Neuronal stem cell (in vitro differentiated cells): ENCODE measurements at regions not wholly inside any gene's neighbourhood (a gene's known extent, or its start where the extent isn't known, plus 50 kb on each side); places are given as distances from the start of the nearest gene placed in this dataset.
A peak's percentile ranks its signal among the peaks of the same experiment; 100 is the strongest.

Source experiments
- DNase-seq: peaks from one replicate; pipeline ENCODE4 v3.0.0-alpha.2; 2013; ENCODE audit warnings: low spot score
- H2AFZ ChIP-seq: one replicate; pipeline ENCODE4 v1.6.1; 2013; ENCODE audit warnings: mild to moderate bottlenecking, low read length, inconsistent platforms
- H2AK5ac ChIP-seq: 2 replicates; pipeline ENCODE4 v1.6.1; 2013; ENCODE audit warnings: low read depth, mild to moderate bottlenecking, inconsistent platforms, low read length, moderate library complexity, mixed read lengths
- H2BK120ac ChIP-seq: 2 replicates; pipeline ENCODE4 v1.6.1; 2013; ENCODE audit warnings: low read depth, mild to moderate bottlenecking, inconsistent platforms, low read length, moderate library complexity, mixed read lengths
- H2BK12ac ChIP-seq: one replicate; pipeline ENCODE4 v1.6.1; 2013; ENCODE audit warnings: low read length, inconsistent platforms
- H2BK15ac ChIP-seq: 2 replicates; pipeline ENCODE4 v1.6.1; 2013; ENCODE audit warnings: mild to moderate bottlenecking, low read length, inconsistent platforms, mixed read lengths
- H2BK5ac ChIP-seq: one replicate; pipeline ENCODE4 v1.6.1; 2013; ENCODE audit warnings: inconsistent platforms, mild to moderate bottlenecking, low read length, moderate library complexity
- H3K14ac ChIP-seq: one replicate; pipeline ENCODE4 v1.6.1; 2013; ENCODE audit warnings: low read length, inconsistent platforms
- H3K18ac ChIP-seq: 2 replicates; pipeline ENCODE4 v1.6.1; 2013; ENCODE audit warnings: low read length, inconsistent platforms
- H3K23ac ChIP-seq: 2 replicates; pipeline ENCODE4 v1.6.1; 2013; ENCODE audit warnings: low read depth, mild to moderate bottlenecking, mixed read lengths, low read length, inconsistent platforms; ENCODE audit not compliant: poor library complexity
- H3K27ac ChIP-seq: replicated peaks from 3 replicates; pipeline ENCODE4 v1.5.1; 2013; ENCODE audit warnings: low read length, inconsistent platforms
- H3K27me3 ChIP-seq, 3 experiments: 2 replicates each; pipeline ENCODE4 v1.6.1; 2013; ENCODE audit warnings: low read length in 3 of 3, mild to moderate bottlenecking in 2 of 3, inconsistent platforms in 1 of 3, low read depth in 1 of 3, mixed read lengths in 1 of 3, moderate library complexity in 1 of 3; ENCODE audit not compliant: control insufficient read depth in 3 of 3, insufficient read depth in 3 of 3
- H3K36me3 ChIP-seq, 2 donors: replicated peaks in 1 of 2; 2 replicates each; pipeline ENCODE4 v1.6.1; 2013; ENCODE audit warnings: low read length in 2 of 2; ENCODE audit not compliant: control insufficient read depth in 2 of 2, insufficient read depth in 2 of 2
- H3K4ac ChIP-seq: 2 replicates; pipeline ENCODE4 v1.6.1; 2013; ENCODE audit warnings: inconsistent platforms, mild to moderate bottlenecking, low read length, moderate library complexity
- H3K4me1 ChIP-seq, 2 donors: 1 replicate in 1 of 2; 2 replicates in 1 of 2; pipeline ENCODE4 v1.6.1; 2013; ENCODE audit warnings: low read length in 2 of 2, low read depth in 1 of 2; ENCODE audit not compliant: control insufficient read depth in 2 of 2, insufficient read depth in 1 of 2
- H3K4me2 ChIP-seq: one replicate; pipeline ENCODE4 v1.6.1; 2013; ENCODE audit warnings: mild to moderate bottlenecking, low read length, inconsistent platforms; ENCODE audit not compliant: insufficient read depth, poor library complexity, severe bottlenecking
- H3K4me3 ChIP-seq, 2 donors: 2 replicates each; pipeline ENCODE4 v1.5.1; 2013; ENCODE audit warnings: low read length in 2 of 2, mild to moderate bottlenecking in 2 of 2, inconsistent platforms in 1 of 2, moderate library complexity in 1 of 2
- H3K79me1 ChIP-seq: one replicate; pipeline ENCODE4 v1.6.1; 2013; ENCODE audit warnings: low read depth, mild to moderate bottlenecking, inconsistent platforms, low read length, moderate library complexity
- H3K9ac ChIP-seq: one replicate; pipeline ENCODE4 v1.6.1; 2013; ENCODE audit warnings: mild to moderate bottlenecking, low read depth, low read length, inconsistent platforms; ENCODE audit not compliant: poor library complexity
- H3K9me3 ChIP-seq, 2 donors: replicated peaks in 1 of 2; 2 replicates each; pipeline versions ENCODE3 to v1.6.1; 2013; ENCODE audit warnings: low read length in 2 of 2, mild to moderate bottlenecking in 2 of 2, inconsistent platforms in 1 of 2, low read depth in 1 of 2, mixed read lengths in 1 of 2, moderate library complexity in 1 of 2; ENCODE audit not compliant: control insufficient read depth in 2 of 2, insufficient read depth in 1 of 2
- H4K8ac ChIP-seq: one replicate; pipeline ENCODE4 v1.6.1; 2013; ENCODE audit warnings: low read depth, mild to moderate bottlenecking, inconsistent platforms, low read length, moderate library complexity
- H4K91ac ChIP-seq: one replicate; pipeline ENCODE4 v1.6.1; 2013; ENCODE audit warnings: low read length, low read depth, mild to moderate bottlenecking, inconsistent platforms; ENCODE audit not compliant: poor library complexity
- WGBS, 2 donors: extraction: QIAGEN DNeasy Blood & Tissue Kit; methylation state at CpG; one replicate each; pipeline ENCODE4 v1.1.7; 2013; ENCODE audit warnings: missing lambda C conversion rate in 2 of 2, mixed read lengths in 1 of 2; ENCODE audit not compliant: insufficient read length in 2 of 2, insufficient replicate concordance in 1 of 2; ENCODE audit errors: extremely low coverage in 2 of 2; 5-methylcytosine and 5-hydroxymethylcytosine counted together

GRCh38 chr15:91685436-91685835 lies 168.1 kb upstream of the SLCO3A1 start:
- H2BK12ac ChIP-seq = no peak overlapping the region
- no peak overlapping the region for H2BK5ac ChIP-seq
- WGBS, 2 donors = no CpG with 5 or more reads among the region's 1 CpG

GRCh38 chr15:91688811-91689210 lies 164.7 kb upstream of the SLCO3A1 start:
- H2AK5ac ChIP-seq = no peak overlapping the region
- no peaks in the 10 kb centered on the region for H3K36me3 ChIP-seq
- no peaks in the 10 kb centered on the region for H3K4me1 ChIP-seq
- WGBS, 2 donors = no CpG with 5 or more reads among the region's 3 CpGs
- no peak overlapping the region for H2AFZ ChIP-seq
- no peak overlapping the region for H2BK12ac ChIP-seq
- no peak overlapping the region for H3K9ac ChIP-seq
- no peak overlapping the region for H3K4me2 ChIP-seq
- H3K4ac ChIP-seq = no peak overlapping the region
- no peak overlapping the region for H3K4me3 ChIP-seq
- H3K9me3 ChIP-seq = no peaks in the 10 kb centered on the region
- no peaks in the 10 kb centered on the region for H3K27me3 ChIP-seq
- no peak overlapping the region for H2BK120ac ChIP-seq
- no peak overlapping the region for H3K27ac ChIP-seq
- H4K91ac ChIP-seq = no peak overlapping the region
- no peak overlapping the region for H3K23ac ChIP-seq
- H2BK15ac ChIP-seq = no peak overlapping the region
- H4K8ac ChIP-seq = no peak overlapping the region
- no peak overlapping the region for H3K18ac ChIP-seq
- no peak overlapping the region for H2BK5ac ChIP-seq
- H3K14ac ChIP-seq = no peak overlapping the region
- DNase-seq = no peak
- no peaks in the 10 kb centered on the region for H3K79me1 ChIP-seq

More at GRCh38 chr15:91685436-91685835, 168.1 kb upstream of the SLCO3A1 start:
- no peaks in the 10 kb centered on the region for H3K4me1 ChIP-seq
- H3K4me2 ChIP-seq = no peak overlapping the region
- no peak for DNase-seq
- no peaks in the 10 kb centered on the region for H3K36me3 ChIP-seq
- H3K23ac ChIP-seq = no peak overlapping the region
- H3K4ac ChIP-seq = no peak overlapping the region
- no peak overlapping the region for H2AK5ac ChIP-seq
- H3K27me3 ChIP-seq = no peaks in the 10 kb centered on the region
- H3K14ac ChIP-seq = no peak overlapping the region
- H3K4me3 ChIP-seq = no peak overlapping the region
- no peaks in the 10 kb centered on the region for H3K79me1 ChIP-seq
- no peaks in the 10 kb centered on the region for H3K9me3 ChIP-seq
- H3K9ac ChIP-seq = no peak overlapping the region
- no peak overlapping the region for H3K27ac ChIP-seq
- H2BK15ac ChIP-seq = no peak overlapping the region
- H2BK120ac ChIP-seq = no peak overlapping the region
- no peak overlapping the region for H2AFZ ChIP-seq
- no peak overlapping the region for H3K18ac ChIP-seq
- H4K8ac ChIP-seq = no peak overlapping the region
- no peak overlapping the region for H4K91ac ChIP-seq

GRCh38 chr15:91689377-91689776 lies 164.1 kb upstream of the SLCO3A1 start:
- H3K4me1 ChIP-seq = no peaks in the 10 kb centered on the region
- no peak overlapping the region for H2AFZ ChIP-seq
- H3K4ac ChIP-seq = no peak overlapping the region
- H3K4me3 ChIP-seq = peak overlapping the region in 1 of 2 donors; percentile 1
- H2BK5ac ChIP-seq = no peak overlapping the region
- no CpG with 5 or more reads among the region's 6 CpGs for WGBS, 2 donors
- no peaks in the 10 kb centered on the region for H3K27me3 ChIP-seq
- H2AK5ac ChIP-seq = no peak overlapping the region
- H3K18ac ChIP-seq = no peak overlapping the region
- H3K4me2 ChIP-seq = no peak overlapping the region
- H4K91ac ChIP-seq = no peak overlapping the region
- no peak overlapping the region for H3K9ac ChIP-seq
- H3K36me3 ChIP-seq = no peaks in the 10 kb centered on the region
- no peaks in the 10 kb centered on the region for H3K9me3 ChIP-seq
- no peak overlapping the region for H2BK15ac ChIP-seq
- H2BK120ac ChIP-seq = no peak overlapping the region
- H3K27ac ChIP-seq = no peak overlapping the region
- no peak overlapping the region for H2BK12ac ChIP-seq
- no peak for DNase-seq
- no peak overlapping the region for H3K14ac ChIP-seq
- H4K8ac ChIP-seq = no peak overlapping the region
- no peak overlapping the region for H3K23ac ChIP-seq
- no peaks in the 10 kb centered on the region for H3K79me1 ChIP-seq

GRCh38 chr15:91692596-91692995 lies 160.9 kb upstream of the SLCO3A1 start:
- DNase-seq = no peak
- Histone ChIP-seq H3K4me3 (no peak overlapping the region), H2BK120ac (no peak overlapping the region), H3K18ac (no peak overlapping the region), H2BK15ac (no peak overlapping the region), H4K91ac (no peak overlapping the region), H3K27ac (no peak overlapping the region), H3K36me3 (no peaks in the 10 kb centered on the region), H3K4ac (no peak overlapping the region), H3K27me3 (no peaks in the 10 kb centered on the region), H3K23ac (no peak overlapping the region), H4K8ac (no peak overlapping the region), H3K79me1 (no peaks in the 10 kb centered on the region), H2BK5ac (no peak overlapping the region), H3K4me1 (peaks cover 0 to 4% of the 10 kb centered on the region in 2 donors), H2AFZ (no peak overlapping the region), H2BK12ac (no peak overlapping the region), H3K9me3 (no peaks in the 10 kb centered on the region), H2AK5ac (no peak overlapping the region), H3K9ac (no peak overlapping the region), H3K14ac (no peak overlapping the region), H3K4me2 (no peak overlapping the region)
- WGBS, 2 donors = no CpG with 5 or more reads among the region's 5 CpGs
